Activated CD4-positive, alpha-beta T cell treated with anti-CD3 and anti-CD28 coated beads, Interleukin-2, amount 50 U/mL, for 24 hours (primary cell): ENCODE measurements at regions not wholly inside any gene's neighbourhood (a gene's known extent, or its start where the extent isn't known, plus 50 kb on each side); places are given as distances from the start of the nearest gene placed in this dataset.
"Not testable (repeated sequence)": the region's sequence is repeated elsewhere in the genome, so short reads cannot be mapped to it uniquely, and the experiment has no call there.

Experiments used
- DNase-seq, 2 donors: peaks; one replicate each; pipeline ENCODE4 v3.0.0-alpha.2; 2020; ENCODE audit warnings: low read depth in 1 of 2, low spot score in 1 of 2

GRCh38 chr9:30196941-30197340, 2187.5 kb upstream of the ACO1 start:
- DNase-seq, result no peak

- DNase-seq, result no peak
Measured at GRCh38 chr9:30197453-30197852, 2187.0 kb upstream of the ACO1 start.

GRCh38 chr9:30197954-30198353, 2186.5 kb upstream of the ACO1 start:
- DNase-seq, result no peak

GRCh38 chr9:30198463-30199309, 2185.8 kb upstream of the ACO1 start:
- no peak for DNase-seq

GRCh38 chr9:30201024-30201423, 2183.4 kb upstream of the ACO1 start:
- no peak for DNase-seq

- DNase-seq, result no peak
Measured at GRCh38 chr9:30235068-30235467, 2149.4 kb upstream of the ACO1 start.

GRCh38 chr9:30235564-30235963, 2148.9 kb upstream of the ACO1 start:
- no peak for DNase-seq

GRCh38 chr9:30239878-30240277, 2144.6 kb upstream of the ACO1 start:
- no peak for DNase-seq

- DNase-seq, result no peak
Measured at GRCh38 chr9:30243467-30243866, 2141.0 kb upstream of the ACO1 start.

- no peak for DNase-seq
Measured at GRCh38 chr9:30244877-30245276, 2139.6 kb upstream of the ACO1 start.

- DNase-seq, result no peak
Measured at GRCh38 chr9:30250872-30251271, 2133.6 kb upstream of the ACO1 start.

- DNase-seq, result no peak
Measured at GRCh38 chr9:30258094-30258493, 2126.3 kb upstream of the ACO1 start.

- DNase-seq, result no peak
Measured at GRCh38 chr9:30280229-30280900, 2104.1 kb upstream of the ACO1 start.

GRCh38 chr9:30289435-30289834, 2095.0 kb upstream of the ACO1 start:
- no peak for DNase-seq

GRCh38 chr9:30292026-30292425, 2092.4 kb upstream of the ACO1 start:
- not testable (repeated sequence) for DNase-seq

GRCh38 chr9:30293231-30293630, 2091.2 kb upstream of the ACO1 start:
- DNase-seq, result no peak

GRCh38 chr9:30299126-30299780, 2085.2 kb upstream of the ACO1 start:
- no peak for DNase-seq

GRCh38 chr9:30301271-30301963, 2083.0 kb upstream of the ACO1 start:
- no peak for DNase-seq

GRCh38 chr9:30310711-30311110, 2073.7 kb upstream of the ACO1 start:
- DNase-seq, result no peak

- DNase-seq, result no peak
Measured at GRCh38 chr9:30329431-30329830, 2055.0 kb upstream of the ACO1 start.

- no peak for DNase-seq
Measured at GRCh38 chr9:30348904-30349303, 2035.5 kb upstream of the ACO1 start.
